Astrocyte of the spinal cord (primary cell): ENCODE measurements at regions not wholly inside any gene's neighbourhood (a gene's known extent, or its start where the extent isn't known, plus 50 kb on each side); places are given as distances from the start of the nearest gene placed in this dataset.
"Not testable (repeated sequence)": the region's sequence is repeated elsewhere in the genome, so short reads cannot be mapped to it uniquely, and the experiment has no call there.

ENCODE experiments used
- DNase-seq: peaks from one replicate; pipeline ENCODE4 v3.0.0; 2011; ENCODE audit warnings: low read depth, low spot score
- H3K4me3 ChIP-seq: 2 replicates; pipeline ENCODE4 v1.5.1; 2011; ENCODE audit warnings: low read depth, mild to moderate bottlenecking, low read length, moderate library complexity
- CTCF ChIP-seq: IDR thresholded peaks from 2 replicates; pipeline ENCODE4 v1.5.1; 2012; ENCODE audit warnings: low read depth, mild to moderate bottlenecking, low read length, inconsistent platforms
- in situ Hi-C: cut with HindIII; loops from 2 replicates; pipeline ENCODE4 v1.10.0; 2017; ENCODE audit warnings: low sequenced_read_pairs

- in situ Hi-C loops: no loop called here
- no peak overlapping the region for H3K4me3 ChIP-seq
- DNase-seq: no peak
- no peak for TF ChIP-seq CTCF
Observed at GRCh38 chr1:168407832-168408538, 127.3 kb downstream of the TBX19 start.

GRCh38 chr1:168405906-168406549 lies 125.4 kb downstream of the TBX19 start:
- in situ Hi-C loops: no loop called here
- no peak for DNase-seq
- TF ChIP-seq CTCF: no peak
- no peak overlapping the region for H3K4me3 ChIP-seq

GRCh38 chr1:168403140-168403539 lies 122.5 kb downstream of the TBX19 start:
- no peak overlapping the region for H3K4me3 ChIP-seq
- no peak for TF ChIP-seq CTCF
- DNase-seq: no peak
- in situ Hi-C loops: no loop called here

GRCh38 chr1:168402466-168402865 lies 121.8 kb downstream of the TBX19 start:
- in situ Hi-C loops, H3K4me3 ChIP-seq, DNase-seq: not testable (repeated sequence)

- in situ Hi-C loops: no loop called here
- H3K4me3 ChIP-seq: no peak overlapping the region
- no peak for TF ChIP-seq CTCF
- DNase-seq: no peak
Observed at GRCh38 chr1:168401341-168401740, 120.7 kb downstream of the TBX19 start.

- in situ Hi-C loops: no loop called here
- TF ChIP-seq CTCF: no peak
- no peak overlapping the region for H3K4me3 ChIP-seq
- no peak for DNase-seq
Observed at GRCh38 chr1:168400139-168400538, 119.5 kb downstream of the TBX19 start.

- DNase-seq: no peak
- in situ Hi-C loops: no loop called here
- no peak for TF ChIP-seq CTCF
- H3K4me3 ChIP-seq: no peak overlapping the region
Observed at GRCh38 chr1:168397806-168398205, 117.1 kb downstream of the TBX19 start.
